ENCODE measurements at regions not wholly inside any gene's neighbourhood (a gene's known extent, or its start where the extent isn't known, plus 50 kb on each side); places are given as distances from the start of the nearest gene placed in this dataset.
A peak's percentile ranks its signal among the peaks of the same experiment; 100 is the strongest.

DNA sequence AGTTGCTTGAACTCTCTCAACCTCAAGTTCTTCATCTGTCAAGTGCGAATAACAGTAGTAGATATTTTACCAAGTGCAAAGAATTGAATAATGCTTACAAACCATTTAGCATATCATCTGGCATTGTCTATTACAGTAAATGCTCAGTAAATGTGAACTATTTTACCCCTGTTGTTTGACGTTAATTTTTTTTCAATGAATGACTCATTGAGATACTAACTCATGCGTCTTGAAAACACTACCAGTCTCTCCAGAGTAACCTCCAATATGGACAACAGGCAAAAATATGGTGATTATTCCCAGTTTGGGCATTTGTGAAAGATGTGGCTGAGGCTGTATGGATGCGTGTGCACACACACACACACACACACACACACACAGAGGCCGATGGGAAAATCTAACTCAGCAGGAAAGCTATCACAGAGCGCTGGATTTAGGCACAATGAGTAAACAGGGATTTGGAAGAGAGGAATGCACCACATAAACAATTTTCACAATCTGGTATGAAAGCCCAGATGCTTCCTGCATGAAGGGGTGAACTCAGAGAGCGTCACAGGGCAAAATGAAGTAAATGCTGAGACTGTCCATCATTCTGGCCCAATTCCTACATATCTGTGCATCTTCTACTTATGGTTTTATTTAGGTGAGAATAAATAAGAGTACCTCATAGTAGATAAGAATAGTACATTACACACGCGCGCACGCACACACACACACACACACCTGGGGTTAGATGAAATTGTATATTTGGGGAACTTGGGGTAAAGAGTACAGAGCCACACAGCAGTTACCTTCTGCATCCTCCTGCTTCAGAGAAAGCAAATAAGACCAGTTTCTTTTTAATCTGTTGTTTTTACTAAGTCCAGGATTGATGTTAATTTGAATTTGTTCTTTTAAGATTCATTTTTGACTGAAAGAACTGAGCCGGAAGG lies 128.7 kb downstream of the PALM2AKAP2 start:
- Histone ChIP-seq H3K27ac (peak overlapping the region; percentile 33), H3K36me3 (replicated peaks) (no peaks in the 10 kb centered on the region), H3K27me3 (replicated peaks) (no peaks in the 10 kb centered on the region), H3K4me3 (ENCODE audit: low read depth, low read length) (no peak overlapping the region)
- TF ChIP-seq, protein P1, sequence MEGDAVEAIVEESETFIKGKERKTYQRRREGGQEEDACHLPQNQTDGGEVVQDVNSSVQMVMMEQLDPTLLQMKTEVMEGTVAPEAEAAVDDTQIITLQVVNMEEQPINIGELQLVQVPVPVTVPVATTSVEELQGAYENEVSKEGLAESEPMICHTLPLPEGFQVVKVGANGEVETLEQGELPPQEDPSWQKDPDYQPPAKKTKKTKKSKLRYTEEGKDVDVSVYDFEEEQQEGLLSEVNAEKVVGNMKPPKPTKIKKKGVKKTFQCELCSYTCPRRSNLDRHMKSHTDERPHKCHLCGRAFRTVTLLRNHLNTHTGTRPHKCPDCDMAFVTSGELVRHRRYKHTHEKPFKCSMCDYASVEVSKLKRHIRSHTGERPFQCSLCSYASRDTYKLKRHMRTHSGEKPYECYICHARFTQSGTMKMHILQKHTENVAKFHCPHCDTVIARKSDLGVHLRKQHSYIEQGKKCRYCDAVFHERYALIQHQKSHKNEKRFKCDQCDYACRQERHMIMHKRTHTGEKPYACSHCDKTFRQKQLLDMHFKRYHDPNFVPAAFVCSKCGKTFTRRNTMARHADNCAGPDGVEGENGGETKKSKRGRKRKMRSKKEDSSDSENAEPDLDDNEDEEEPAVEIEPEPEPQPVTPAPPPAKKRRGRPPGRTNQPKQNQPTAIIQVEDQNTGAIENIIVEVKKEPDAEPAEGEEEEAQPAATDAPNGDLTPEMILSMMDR (IDR thresholded peaks at IDR 0.05; ENCODE audit: low read depth, low read length, missing control alignments): no peak
- DNase-seq: peak; percentile 62
- in situ Hi-C loops (cut with HindIII; ENCODE audit: low pct_ligation_motif_present, low sequenced_read_pairs): no loop called here

DNA sequence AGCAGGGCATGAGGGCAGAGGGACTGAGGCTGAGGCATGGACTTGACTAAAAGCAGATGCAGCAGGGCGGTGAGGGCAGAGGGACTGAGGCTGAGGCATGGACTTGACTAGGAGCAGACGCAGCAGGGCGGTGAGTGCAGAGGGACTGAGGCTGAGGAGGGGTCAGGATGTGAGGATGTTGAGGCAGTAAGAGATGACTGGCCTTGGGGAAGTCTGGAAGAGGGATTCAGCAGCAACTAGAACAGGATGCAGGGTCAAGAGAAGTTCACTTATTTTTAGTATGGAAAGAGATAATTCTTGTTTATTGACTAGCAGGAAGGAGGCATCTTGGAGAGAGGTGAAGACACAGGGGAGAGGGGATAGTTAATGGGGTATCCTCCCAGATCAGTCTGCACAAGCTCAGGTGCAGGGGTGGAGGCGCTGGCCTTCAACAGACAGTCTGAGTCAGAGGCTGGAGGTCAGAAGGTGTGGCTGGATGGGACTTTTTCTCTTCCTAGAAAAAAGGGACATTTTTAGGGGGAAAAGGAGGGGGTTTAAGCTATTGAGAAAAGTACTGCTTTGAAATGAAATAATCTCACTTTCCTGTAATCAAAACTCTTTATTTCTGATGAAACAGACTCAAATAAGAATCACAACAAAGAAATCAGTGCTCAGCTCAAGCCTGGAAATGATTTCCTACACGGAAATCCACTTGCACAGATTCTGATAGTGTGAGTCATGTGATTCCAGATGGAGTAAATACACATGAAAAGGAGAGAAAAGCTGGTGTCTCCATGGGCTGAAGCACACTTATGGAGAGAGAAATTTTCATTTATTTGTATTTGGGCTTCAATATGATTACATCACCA lies 130.9 kb downstream of the PALM2AKAP2 start:
- Histone ChIP-seq H3K4me3 (ENCODE audit: low read depth, low read length) (no peak overlapping the region), H3K27me3 (replicated peaks) (no peaks in the 10 kb centered on the region), H3K36me3 (replicated peaks) (no peaks in the 10 kb centered on the region), H3K27ac (peak overlapping the region; percentile 80)
- TF ChIP-seq, protein P1 (IDR thresholded peaks at IDR 0.05; ENCODE audit: low read depth, low read length, missing control alignments): no peak
- DNase-seq: peak; percentile 52
- in situ Hi-C loops (cut with HindIII; ENCODE audit: low pct_ligation_motif_present, low sequenced_read_pairs): no loop called here

DNA sequence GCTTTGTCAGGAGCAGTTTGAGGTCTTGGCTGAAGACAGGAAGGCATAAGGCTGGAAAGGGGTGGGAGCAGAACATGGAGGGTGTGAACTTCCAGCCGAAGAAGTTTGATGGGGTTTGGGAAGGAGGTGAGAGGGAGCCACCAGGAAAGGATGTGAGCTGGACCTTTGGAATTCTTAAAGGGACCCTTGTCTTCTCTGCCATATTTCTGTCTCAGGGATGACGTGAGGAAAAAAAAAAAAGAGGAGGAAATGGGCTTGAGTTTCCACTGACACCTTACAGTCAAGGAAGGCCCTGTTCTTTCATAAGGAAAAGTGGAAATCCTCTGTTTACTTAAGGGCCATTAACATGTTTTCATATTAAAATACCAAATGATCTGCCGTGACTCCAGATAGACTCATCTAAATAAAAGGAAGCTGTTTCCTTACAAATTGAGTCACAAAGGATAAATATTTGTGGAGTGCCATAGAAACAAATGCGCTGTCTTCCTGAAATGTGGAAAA lies 132.1 kb downstream of the PALM2AKAP2 start:
- Histone ChIP-seq H3K27ac (peak overlapping the region; percentile 80), H3K27me3 (replicated peaks) (no peaks in the 10 kb centered on the region), H3K36me3 (replicated peaks) (no peaks in the 10 kb centered on the region), H3K4me3 (ENCODE audit: low read depth, low read length) (no peak overlapping the region)
- DNase-seq: no peak
- in situ Hi-C loops (cut with HindIII; ENCODE audit: low pct_ligation_motif_present, low sequenced_read_pairs): no loop called here
- TF ChIP-seq, protein P1 (IDR thresholded peaks at IDR 0.05; ENCODE audit: low read depth, low read length, missing control alignments): no peak

DNA sequence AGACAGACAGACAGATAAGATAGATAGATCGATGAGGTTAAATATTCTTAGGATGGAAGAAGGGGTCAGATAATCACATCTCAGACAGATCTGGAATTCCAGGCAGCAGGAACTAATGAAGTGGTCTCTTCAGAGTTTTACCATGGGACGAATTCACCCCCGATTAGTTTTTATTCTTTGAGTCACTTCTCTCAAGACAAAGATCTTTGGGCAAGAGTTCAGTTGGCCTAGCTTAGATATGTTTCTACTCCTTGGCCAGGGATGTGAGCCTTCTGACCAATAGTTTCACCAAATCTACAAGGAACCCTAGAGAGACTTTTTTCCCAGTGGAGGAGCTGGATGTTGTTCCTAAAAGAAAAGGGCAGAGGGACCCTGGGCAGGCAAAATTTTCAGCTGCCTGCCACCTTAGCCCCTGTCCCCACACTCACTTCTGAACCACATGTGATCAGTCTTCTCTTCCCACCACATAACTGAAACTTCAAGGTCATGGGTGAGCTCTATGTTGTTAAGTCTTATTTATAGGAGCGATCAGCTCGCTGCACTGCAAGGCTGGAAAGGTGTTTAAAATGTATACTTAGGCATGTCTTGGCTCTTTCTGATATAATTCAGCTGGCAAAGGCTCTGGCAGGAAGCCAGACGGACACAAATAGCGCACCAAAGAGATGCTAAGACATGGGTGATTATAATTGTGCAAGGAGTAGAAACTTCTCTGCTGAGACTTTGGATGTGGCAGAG lies 132.9 kb downstream of the PALM2AKAP2 start:
- DNase-seq: no peak
- in situ Hi-C loops (cut with HindIII; ENCODE audit: low pct_ligation_motif_present, low sequenced_read_pairs): no loop called here
- no peaks in the 10 kb centered on the region for H3K27me3 ChIP-seq (replicated peaks)
- no peaks in the 10 kb centered on the region for H3K36me3 ChIP-seq (replicated peaks)
- peak overlapping the region; percentile 80 for H3K27ac ChIP-seq
- no peak overlapping the region for H3K4me3 ChIP-seq (ENCODE audit: low read depth, low read length)
- TF ChIP-seq, protein P1 (IDR thresholded peaks at IDR 0.05; ENCODE audit: low read depth, low read length, missing control alignments): no peak

DNA sequence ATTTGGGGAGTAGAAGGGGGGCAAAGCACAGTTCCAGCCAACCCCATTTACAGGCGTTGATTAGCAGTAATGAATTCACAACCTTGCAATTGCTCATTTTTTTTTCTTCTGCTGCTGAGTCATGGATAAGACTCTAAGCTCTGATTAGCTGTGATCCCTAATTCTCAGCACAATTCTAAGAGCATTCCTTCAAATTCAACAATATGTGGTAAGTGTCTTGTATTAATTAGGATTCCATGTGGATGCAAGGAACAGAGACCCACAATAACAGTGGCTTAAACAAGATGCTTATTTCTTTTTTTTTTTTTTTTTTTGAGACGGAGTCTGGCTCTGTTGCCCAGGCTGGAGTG lies 133.4 kb downstream of the PALM2AKAP2 start:
- TF ChIP-seq, protein P1 (IDR thresholded peaks at IDR 0.05; ENCODE audit: low read depth, low read length, missing control alignments): no peak
- in situ Hi-C loops (cut with HindIII; ENCODE audit: low pct_ligation_motif_present, low sequenced_read_pairs): no loop called here
- no peak overlapping the region for H3K27ac ChIP-seq

More for the DNA sequence above, 133.4 kb downstream of the PALM2AKAP2 start:
- H3K36me3 ChIP-seq (replicated peaks): no peaks in the 10 kb centered on the region
- DNase-seq: no peak
- H3K4me3 ChIP-seq (ENCODE audit: low read depth, low read length): no peak overlapping the region
- no peaks in the 10 kb centered on the region for H3K27me3 ChIP-seq (replicated peaks)
